ENCODE measurements at regions not wholly inside any gene's neighbourhood (a gene's known extent, or its start where the extent isn't known, plus 50 kb on each side); places are given as distances from the start of the nearest gene placed in this dataset.

- TF ChIP-seq CTCF (IDR thresholded peaks at IDR 0.05) (no peak), POLR2A (IDR thresholded peaks at IDR 0.05) (no peak)
Measured at GRCh38 chr6:143621876-143622605, 55.7 kb upstream of the PHACTR2 start.
